ENCODE measurements at regions not wholly inside any gene's neighbourhood (a gene's known extent, or its start where the extent isn't known, plus 50 kb on each side); places are given as distances from the start of the nearest gene placed in this dataset.

DNA sequence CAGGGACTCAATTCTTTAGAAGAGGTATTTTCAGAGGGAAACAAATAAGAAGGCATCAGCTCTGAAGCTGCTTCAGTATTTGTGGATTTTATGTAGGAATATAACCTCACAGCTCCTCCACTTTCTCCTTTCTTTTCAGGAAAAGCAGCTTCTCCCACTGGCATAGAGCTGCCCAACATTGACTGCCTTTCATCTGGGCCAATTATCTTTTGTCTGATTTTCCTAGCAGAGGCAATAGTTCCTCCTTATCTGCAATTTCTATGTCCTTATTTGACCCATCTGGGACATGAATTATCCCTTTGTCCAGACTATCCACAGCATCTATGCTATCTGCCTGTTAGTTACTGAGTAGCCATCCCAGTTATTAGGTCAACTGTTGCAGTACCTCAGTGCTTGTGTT, 1671.2 kb upstream of the ACO1 start:
- DNase-seq (no peak), ATAC-seq (replicated peaks) (no peak)
- no peak overlapping the region for H3K4me3 Mint-ChIP-seq
- peaks cover 0 to 1% of the 10 kb centered on the region in 2 donors for H3K9me3 Mint-ChIP-seq
- H3K4me1 Mint-ChIP-seq: no peaks in the 10 kb centered on the region
- H3K27me3 Mint-ChIP-seq: no peaks in the 10 kb centered on the region
- H3K27ac Mint-ChIP-seq: no peak overlapping the region
- H3K36me3 Mint-ChIP-seq: no peaks in the 10 kb centered on the region

DNA sequence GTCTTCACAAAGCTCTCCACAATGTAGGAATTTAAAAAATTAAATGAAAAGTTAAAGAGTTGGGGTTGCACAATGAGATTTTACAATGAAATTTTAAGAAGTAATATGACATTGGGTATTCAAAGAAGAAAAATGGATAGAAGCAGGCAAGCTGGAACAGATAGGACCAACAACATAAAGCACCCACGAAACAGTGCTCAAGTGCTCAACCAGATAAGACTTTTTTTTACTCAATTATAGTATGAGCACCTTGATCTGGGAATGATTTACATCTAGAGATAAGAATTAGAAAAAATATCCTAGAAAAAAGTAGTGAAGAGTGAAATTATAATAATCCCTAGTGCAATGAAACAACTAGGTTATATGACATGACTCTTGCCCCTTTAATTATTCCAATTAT, 1670.1 kb upstream of the ACO1 start:
- ATAC-seq (replicated peaks) (no peak), DNase-seq (no peak)
- Mint-ChIP-seq H3K9me3 (peaks cover 0 to 1% of the 10 kb centered on the region in 2 donors), H3K36me3 (no peaks in the 10 kb centered on the region), H3K4me3 (no peak overlapping the region), H3K4me1 (no peaks in the 10 kb centered on the region), H3K27me3 (no peaks in the 10 kb centered on the region), H3K27ac (no peak overlapping the region)

DNA sequence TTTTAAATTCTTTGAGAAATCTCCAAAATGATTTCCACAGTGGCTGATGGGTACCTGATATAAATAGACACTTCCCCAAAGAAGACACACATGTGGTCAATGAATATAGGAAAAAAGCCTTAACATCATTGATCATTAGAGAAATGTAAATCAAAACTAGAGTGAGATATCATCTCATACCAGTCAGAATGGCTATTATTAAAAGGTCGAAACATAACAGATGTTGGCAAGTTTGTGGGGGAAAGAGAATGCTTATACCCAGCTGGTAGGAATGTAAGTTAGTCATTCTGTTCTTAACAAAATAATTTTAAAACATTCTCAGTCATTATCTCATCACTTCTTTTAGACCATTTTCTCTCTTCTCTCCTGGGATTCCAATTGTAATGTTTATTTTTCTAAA, 1666.0 kb upstream of the ACO1 start:
- no peak overlapping the region for H3K4me3 Mint-ChIP-seq
- H3K27me3 Mint-ChIP-seq: no peaks in the 10 kb centered on the region
- ATAC-seq (replicated peaks) (no peak), DNase-seq (no peak)
- H3K27ac Mint-ChIP-seq: no peak overlapping the region
- H3K9me3 Mint-ChIP-seq: peaks cover 0 to 1% of the 10 kb centered on the region in 2 donors
- no peaks in the 10 kb centered on the region for H3K4me1 Mint-ChIP-seq
- H3K36me3 Mint-ChIP-seq: no peaks in the 10 kb centered on the region

DNA sequence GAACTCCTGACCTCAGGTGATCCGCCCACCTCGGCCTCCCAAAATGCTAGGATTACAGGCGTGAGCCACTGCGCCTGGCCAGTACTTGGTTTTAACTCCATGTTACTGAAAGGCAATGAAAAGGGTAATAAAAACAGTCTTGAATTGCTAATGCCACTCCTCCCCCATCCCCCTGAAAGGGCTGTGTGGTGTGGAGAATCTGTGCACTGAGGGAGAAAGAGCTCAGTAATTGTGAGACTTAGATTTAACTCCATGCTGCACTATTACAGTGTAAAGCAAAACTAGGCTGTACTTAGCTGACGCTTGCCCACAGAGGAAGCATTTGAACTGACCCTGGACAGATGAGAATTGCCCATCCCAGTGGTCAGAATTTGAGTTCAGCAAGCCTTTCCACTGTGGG, 1662.4 kb upstream of the ACO1 start:
- no peak overlapping the region for H3K27ac Mint-ChIP-seq
- no peak for DNase-seq
- no peaks in the 10 kb centered on the region for H3K27me3 Mint-ChIP-seq
- no peak overlapping the region for H3K4me3 Mint-ChIP-seq
- H3K36me3 Mint-ChIP-seq: no peaks in the 10 kb centered on the region
- ATAC-seq (replicated peaks): no peak
- H3K9me3 Mint-ChIP-seq: peaks cover 0 to 1% of the 10 kb centered on the region in 2 donors
- no peaks in the 10 kb centered on the region for H3K4me1 Mint-ChIP-seq

DNA sequence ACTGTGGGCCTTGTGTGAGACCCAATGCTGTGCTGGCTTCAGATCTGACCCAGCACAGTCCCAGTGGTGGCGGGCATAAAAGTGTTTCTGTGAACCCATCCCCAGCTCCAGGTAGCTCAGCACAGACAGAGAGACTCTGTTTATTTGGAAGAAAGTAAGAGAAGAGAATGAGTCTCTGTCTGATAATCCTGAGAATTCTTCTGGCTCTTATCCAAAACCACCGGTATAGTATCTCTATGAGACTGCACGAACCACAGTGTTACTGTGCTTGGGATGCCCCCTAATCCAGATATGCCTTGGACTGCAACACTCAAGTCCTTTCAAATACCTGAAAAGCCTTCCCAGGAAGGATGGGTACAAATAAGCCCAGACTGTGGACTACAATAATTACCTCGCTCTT, 1660.8 kb upstream of the ACO1 start:
- Mint-ChIP-seq H3K4me3 (no peak overlapping the region), H3K27me3 (no peaks in the 10 kb centered on the region)
- ATAC-seq (replicated peaks): no peak

DNA sequence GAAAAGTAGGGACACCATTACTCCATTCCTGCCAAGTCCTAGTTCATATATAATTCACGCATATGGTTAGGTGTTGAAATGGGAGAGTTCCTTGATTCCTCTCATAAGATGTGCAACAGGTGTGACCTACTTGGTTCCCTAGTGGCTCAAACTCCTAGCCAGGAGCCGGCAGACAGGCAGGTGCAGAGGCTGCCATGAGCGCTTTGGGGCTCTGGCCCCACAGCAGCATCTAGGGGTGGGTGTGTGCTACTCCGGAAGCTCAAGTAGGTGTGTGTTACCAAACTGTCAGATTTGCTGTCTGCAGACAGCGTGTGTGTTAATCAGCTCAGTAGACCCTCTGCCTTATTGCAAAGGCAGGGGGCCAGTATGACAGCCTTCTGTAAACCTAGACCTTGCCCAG, 1652.4 kb upstream of the ACO1 start:
- no peak for DNase-seq
- H3K4me3 Mint-ChIP-seq: no peak overlapping the region
- no peaks in the 10 kb centered on the region for H3K27me3 Mint-ChIP-seq
- H3K27ac Mint-ChIP-seq: no peak overlapping the region
- no peaks in the 10 kb centered on the region for H3K9me3 Mint-ChIP-seq
- ATAC-seq (replicated peaks): peak in 1 of 2 donors; percentile 29
- H3K36me3 Mint-ChIP-seq: no peaks in the 10 kb centered on the region
- H3K4me1 Mint-ChIP-seq: no peaks in the 10 kb centered on the region

More for the DNA sequence above, 1660.8 kb upstream of the ACO1 start:
- DNase-seq: no peak
- H3K27ac Mint-ChIP-seq: no peak overlapping the region
- H3K9me3 Mint-ChIP-seq: no peaks in the 10 kb centered on the region
- H3K4me1 Mint-ChIP-seq: no peaks in the 10 kb centered on the region
- H3K36me3 Mint-ChIP-seq: no peaks in the 10 kb centered on the region

DNA sequence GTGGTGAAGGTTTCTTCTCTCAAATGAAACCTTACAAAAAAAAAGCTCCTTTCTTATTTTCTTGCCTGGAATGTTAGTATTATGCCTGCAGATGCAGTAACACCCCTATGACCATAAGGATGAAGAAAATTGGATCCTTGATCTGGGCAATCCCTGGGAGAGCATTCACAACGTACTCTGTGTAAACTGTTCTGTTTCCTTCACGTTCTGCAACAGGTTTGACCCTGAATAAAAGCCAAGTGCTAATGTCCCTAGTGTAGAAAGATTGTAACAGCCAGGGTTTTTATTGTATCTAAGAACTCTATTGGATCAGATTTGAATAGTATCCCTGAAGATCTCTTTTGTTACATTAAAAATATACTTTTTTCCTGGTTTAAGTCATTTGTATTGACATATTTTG, 1639.6 kb upstream of the ACO1 start:
- no peaks in the 10 kb centered on the region for H3K27me3 Mint-ChIP-seq
- no peak overlapping the region for H3K4me3 Mint-ChIP-seq
- H3K36me3 Mint-ChIP-seq: no peaks in the 10 kb centered on the region
- ATAC-seq (replicated peaks) (no peak), DNase-seq (no peak)
- H3K9me3 Mint-ChIP-seq: no peaks in the 10 kb centered on the region
- H3K4me1 Mint-ChIP-seq: no peaks in the 10 kb centered on the region
- H3K27ac Mint-ChIP-seq: no peak overlapping the region

DNA sequence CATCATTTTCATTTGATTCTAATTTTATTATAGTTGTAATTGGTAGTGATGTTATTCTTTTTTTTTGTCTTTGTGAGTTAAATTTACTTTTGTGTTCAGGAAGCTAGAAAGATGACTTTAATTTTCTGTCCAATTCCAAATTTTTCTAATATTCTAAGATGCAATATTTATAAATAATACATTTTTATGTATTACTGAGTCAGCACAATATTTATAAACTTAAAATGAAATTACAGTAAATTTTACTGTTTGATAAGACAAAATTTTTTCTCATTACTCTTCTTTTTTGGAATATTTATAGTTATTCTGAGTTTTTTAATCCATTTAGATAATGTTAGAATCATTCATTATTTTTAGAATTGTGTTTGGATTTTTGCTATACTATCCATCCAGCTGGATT, 1637.9 kb upstream of the ACO1 start:
- no peak for ATAC-seq (replicated peaks)
- Mint-ChIP-seq H3K9me3 (no peaks in the 10 kb centered on the region), H3K4me3 (no peak overlapping the region), H3K36me3 (no peaks in the 10 kb centered on the region), H3K27me3 (no peaks in the 10 kb centered on the region), H3K4me1 (no peaks in the 10 kb centered on the region), H3K27ac (no peak overlapping the region)
- DNase-seq: no peak

DNA sequence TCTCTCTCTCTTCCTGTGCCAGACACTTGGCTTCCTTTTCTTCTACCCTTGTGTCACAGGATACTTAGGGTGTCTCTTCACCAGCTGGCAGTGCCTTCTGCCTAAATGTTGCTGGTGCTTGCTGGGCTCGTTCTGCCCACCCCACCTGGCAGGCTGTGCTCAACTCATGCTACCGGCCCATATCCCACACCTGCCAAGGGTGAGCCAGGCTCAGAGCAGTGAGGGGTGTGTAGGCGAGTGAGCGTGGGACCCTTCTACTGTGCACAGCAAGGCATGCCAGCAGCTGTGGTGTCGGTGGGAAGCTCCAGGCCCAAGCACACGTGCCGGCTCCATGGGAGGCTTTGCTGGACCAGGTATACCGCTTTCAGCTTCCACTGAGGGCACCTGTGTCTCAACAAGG, 1626.7 kb upstream of the ACO1 start:
- H3K4me1 Mint-ChIP-seq: no peaks in the 10 kb centered on the region
- H3K9me3 Mint-ChIP-seq: peaks cover 0 to 1% of the 10 kb centered on the region in 2 donors
- DNase-seq: no peak
- no peaks in the 10 kb centered on the region for H3K36me3 Mint-ChIP-seq
- H3K27ac Mint-ChIP-seq: no peak overlapping the region
- ATAC-seq (replicated peaks): peak in 1 of 2 donors; percentile 25
- H3K4me3 Mint-ChIP-seq: no peak overlapping the region
- H3K27me3 Mint-ChIP-seq: no peaks in the 10 kb centered on the region

DNA sequence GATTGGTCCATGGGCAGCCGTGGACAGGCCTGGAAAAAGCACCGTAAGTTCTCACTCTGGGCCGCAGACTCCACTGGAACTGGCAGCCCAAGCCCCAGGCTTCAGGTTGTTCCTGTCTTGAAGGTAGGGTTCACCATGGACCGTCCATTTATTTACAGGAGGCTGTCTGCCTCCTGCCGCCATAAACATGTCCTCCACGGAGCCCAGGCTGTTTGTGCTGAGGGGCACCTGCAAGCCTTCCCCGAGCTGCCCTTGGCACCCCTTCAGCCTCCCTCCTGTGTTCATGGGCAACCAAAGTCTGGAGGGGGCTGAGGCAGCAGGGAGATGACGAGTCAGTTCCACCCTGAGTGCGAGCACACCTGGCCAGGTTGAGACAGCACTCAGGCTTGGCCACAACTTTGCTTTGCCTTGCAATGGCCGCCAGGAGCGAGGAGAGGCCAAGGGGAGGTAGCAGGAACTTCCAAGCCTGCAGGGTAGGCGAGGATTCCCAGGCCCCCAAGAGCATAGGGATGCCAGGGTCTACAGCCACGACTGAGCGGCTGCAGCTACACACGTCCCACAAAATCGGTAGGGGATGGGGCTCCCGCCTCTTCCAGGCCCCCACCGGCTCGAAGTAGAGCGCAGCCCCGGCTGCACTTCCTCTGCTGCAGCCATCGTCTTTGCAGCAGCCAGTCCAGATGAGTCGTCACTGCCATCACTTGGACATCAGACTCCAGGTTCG, 1625.6 kb upstream of the ACO1 start:
- Mint-ChIP-seq H3K27ac (no peak overlapping the region), H3K27me3 (no peaks in the 10 kb centered on the region), H3K4me3 (no peak overlapping the region), H3K9me3 (peaks cover 0 to 1% of the 10 kb centered on the region in 2 donors), H3K4me1 (no peaks in the 10 kb centered on the region), H3K36me3 (no peaks in the 10 kb centered on the region)
- DNase-seq: no peak
- ATAC-seq (replicated peaks): peak in 1 of 2 donors; percentile 16

DNA sequence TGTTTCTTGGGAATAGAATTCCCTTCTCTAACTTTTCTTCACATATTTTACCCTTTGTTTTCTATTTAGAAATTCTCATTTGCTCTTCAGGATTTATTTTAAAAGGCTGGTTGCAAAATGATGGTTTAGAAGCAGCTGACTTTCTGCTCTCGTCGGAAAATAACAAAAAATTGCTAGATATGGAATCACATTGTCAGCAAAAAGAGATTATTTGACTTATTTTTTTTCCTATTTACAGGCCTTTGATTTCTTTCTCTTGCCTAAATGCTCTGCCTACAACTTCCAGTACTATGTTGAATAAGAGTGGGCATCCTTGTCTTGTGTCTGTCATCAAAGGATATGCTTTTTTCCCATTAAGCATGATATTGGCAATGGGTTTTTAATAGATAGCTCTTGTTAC, 1619.1 kb upstream of the ACO1 start:
- Mint-ChIP-seq H3K27me3 (no peaks in the 10 kb centered on the region), H3K4me1 (no peaks in the 10 kb centered on the region), H3K27ac (no peak overlapping the region), H3K36me3 (no peaks in the 10 kb centered on the region), H3K4me3 (no peak overlapping the region), H3K9me3 (no peaks in the 10 kb centered on the region)
- ATAC-seq (replicated peaks): no peak
- no peak for DNase-seq

DNA sequence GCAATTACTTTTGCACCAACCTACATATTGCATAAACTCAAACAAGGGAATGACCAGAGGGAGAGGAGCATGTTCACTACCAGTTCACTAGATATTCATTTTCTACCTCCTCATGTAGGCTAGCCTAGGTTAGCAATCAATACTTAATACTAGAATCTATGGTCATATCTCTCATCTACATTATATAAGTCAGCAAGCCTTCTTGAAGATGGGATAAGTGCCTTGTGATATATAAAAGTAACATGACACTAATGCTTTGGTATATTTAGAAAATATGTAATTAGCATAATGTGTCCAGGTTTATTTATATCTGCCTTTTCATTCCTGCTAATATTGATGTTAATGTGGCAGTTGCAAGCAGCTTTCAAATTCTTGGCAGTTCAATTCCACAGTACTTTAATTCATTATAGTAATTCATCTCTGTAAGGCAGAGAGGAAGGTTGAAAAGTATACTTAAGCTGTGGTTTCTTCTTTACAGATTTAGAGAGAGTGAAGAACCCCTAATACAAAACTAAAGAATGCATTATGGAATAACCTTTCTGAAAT, 1613.2 kb upstream of the ACO1 start:
- DNase-seq (no peak), ATAC-seq (replicated peaks) (no peak)
- Mint-ChIP-seq H3K4me1 (no peaks in the 10 kb centered on the region), H3K27me3 (no peaks in the 10 kb centered on the region), H3K9me3 (peaks cover 0 to 6% of the 10 kb centered on the region in 2 donors), H3K36me3 (no peaks in the 10 kb centered on the region), H3K4me3 (no peak overlapping the region), H3K27ac (no peak overlapping the region)

DNA sequence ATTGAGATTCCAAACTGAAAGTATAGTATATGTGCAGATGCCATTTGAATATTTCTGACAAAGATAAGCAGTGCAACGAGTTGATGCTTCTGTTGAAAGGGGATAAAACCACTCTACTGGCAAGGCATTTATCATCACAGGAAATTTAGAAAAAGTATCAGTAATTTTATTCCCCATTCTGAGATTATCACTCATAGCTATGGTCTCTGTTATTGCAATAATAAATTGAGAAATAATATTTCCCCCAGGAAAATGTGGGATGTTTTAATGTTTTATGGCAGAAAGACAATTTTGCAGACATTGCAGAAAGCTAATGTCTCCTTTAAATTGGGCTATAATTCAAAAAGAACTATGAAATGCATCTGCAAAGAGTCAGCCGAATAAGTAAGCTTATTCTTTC, 1612.7 kb upstream of the ACO1 start:
- Mint-ChIP-seq H3K9me3 (peaks cover 0 to 6% of the 10 kb centered on the region in 2 donors), H3K27me3 (no peaks in the 10 kb centered on the region), H3K4me3 (no peak overlapping the region), H3K36me3 (no peaks in the 10 kb centered on the region), H3K27ac (no peak overlapping the region), H3K4me1 (no peaks in the 10 kb centered on the region)
- ATAC-seq (replicated peaks) (no peak), DNase-seq (no peak)

DNA sequence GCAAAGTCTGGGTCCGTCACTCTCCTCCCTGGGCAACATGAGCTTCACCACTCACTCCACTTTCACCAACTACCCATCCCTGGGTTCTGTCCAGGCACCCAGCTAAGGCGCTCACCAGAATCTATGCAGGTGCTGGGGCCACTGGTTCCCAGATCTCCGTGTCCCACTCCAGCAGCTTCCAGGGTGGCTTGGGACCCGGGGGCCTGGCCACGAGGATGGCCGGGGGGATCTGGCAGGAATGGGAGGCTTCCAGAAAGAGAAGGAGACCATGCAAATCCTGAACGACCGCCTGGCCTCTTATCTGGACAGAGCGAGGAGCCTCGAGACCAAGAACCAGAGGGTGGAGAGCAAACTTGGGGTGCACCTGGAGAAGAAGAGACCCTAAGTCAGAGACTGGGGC, 1611.0 kb upstream of the ACO1 start:
- Mint-ChIP-seq H3K9me3 (peaks cover 0 to 6% of the 10 kb centered on the region in 2 donors), H3K4me3 (no peak overlapping the region), H3K4me1 (no peaks in the 10 kb centered on the region), H3K27me3 (no peaks in the 10 kb centered on the region), H3K27ac (no peak overlapping the region), H3K36me3 (no peaks in the 10 kb centered on the region)
- no peak for ATAC-seq (replicated peaks)
- no peak for DNase-seq

DNA sequence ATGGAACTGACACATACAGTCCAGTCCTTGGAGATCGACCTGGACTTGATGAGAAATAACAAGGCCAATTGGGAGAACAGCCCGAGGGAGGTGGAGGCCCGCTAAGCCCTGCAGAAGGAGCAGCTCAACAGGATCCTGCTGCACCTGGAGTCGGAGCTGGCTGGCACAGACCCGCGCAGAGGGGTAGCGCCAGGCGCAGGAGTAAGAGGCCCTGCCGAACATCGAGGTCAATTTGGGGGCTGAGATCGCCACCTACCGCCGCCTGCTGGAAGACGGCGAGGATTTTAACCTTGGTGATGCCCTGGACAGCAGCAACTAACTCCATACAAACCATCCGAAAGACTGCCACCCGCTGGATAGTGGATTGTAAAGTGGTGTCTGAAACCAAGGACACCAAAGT, 1610.1 kb upstream of the ACO1 start:
- H3K36me3 Mint-ChIP-seq: no peaks in the 10 kb centered on the region
- H3K27me3 Mint-ChIP-seq: no peaks in the 10 kb centered on the region
- H3K9me3 Mint-ChIP-seq: peaks cover 0 to 6% of the 10 kb centered on the region in 2 donors
- no peak overlapping the region for H3K27ac Mint-ChIP-seq
- ATAC-seq (replicated peaks) (no peak), DNase-seq (no peak)
- no peak overlapping the region for H3K4me3 Mint-ChIP-seq
- no peaks in the 10 kb centered on the region for H3K4me1 Mint-ChIP-seq
